Heart right ventricle (tissue), 16 donors: ENCODE measurements at regions not wholly inside any gene's neighbourhood (a gene's known extent, or its start where the extent isn't known, plus 50 kb on each side); places are given as distances from the start of the nearest gene placed in this dataset.

Source experiments
- ATAC-seq, 8 donors: fragments of 200-7000 bp; cut with Tn5 transposase; one replicate each; pipeline ENCODE4 v1.9.1; 2020; ENCODE audit warnings: mild to moderate bottlenecking in 8 of 8, moderate library complexity in 8 of 8, moderate number of reproducible peaks in 1 of 8
- DNase-seq, 2 donors: peaks; one replicate each; pipeline ENCODE4 v3.0.0-alpha.2; 2020
- H3K27ac ChIP-seq, 10 donors: fragments of 200-600 bp; sonication (generic) in 2 of 10; one replicate each; pipeline versions ENCODE4 v1.5.0 to v1.8.0; 2020 to 2022; ENCODE audit warnings: mild to moderate bottlenecking in 3 of 10
- H3K27me3 ChIP-seq, 7 donors: fragments of 200-600 bp; one replicate each; pipeline ENCODE4 v1.8.0; 2021 to 2022; ENCODE audit warnings: mild to moderate bottlenecking in 2 of 7
- H3K36me3 ChIP-seq, 9 donors: fragments of 200-600 bp; sonication (generic) in 1 of 9; one replicate each; pipeline versions ENCODE4 v1.5.0 to v1.8.0; 2020 to 2022; ENCODE audit warnings: mild to moderate bottlenecking in 2 of 9
- H3K4me1 ChIP-seq, 9 donors: fragments of 200-600 bp; sonication (generic) in 1 of 9; one replicate each; pipeline versions ENCODE4 v1.5.0 to v1.8.0; 2020 to 2022; ENCODE audit warnings: mild to moderate bottlenecking in 4 of 9
- H3K4me3 ChIP-seq, 10 donors: fragments of 200-600 bp; sonication (generic) in 2 of 10; one replicate each; pipeline versions ENCODE4 v1.5.0 to v1.8.0; 2020 to 2022; ENCODE audit warnings: mild to moderate bottlenecking in 7 of 10, moderate library complexity in 2 of 10
- H3K9me3 ChIP-seq, 11 donors: fragments of 200-600 bp in 10 of 11; sonication (generic) in 2 of 11; one replicate each; pipeline versions ENCODE4 v1.5.0 to v1.8.0; 2013 to 2022; ENCODE audit warnings: mild to moderate bottlenecking in 2 of 11, control low read depth in 1 of 11, moderate library complexity in 1 of 11
- WGBS, 2 donors: extraction: QIAGEN DNeasy Blood & Tissue Kit; methylation state at CpG; one replicate each; pipeline ENCODE4 v1.1.7; 2013; ENCODE audit warnings: inconsistent platforms in 1 of 2; 5-methylcytosine and 5-hydroxymethylcytosine counted together
- intact Hi-C, 10 donors: fragments of 100-400 bp; cut with DNase I; formaldehyde crosslinking; loops; one replicate each; pipeline versions ENCODE4 v1.11.1 to v1.14.2; 2022
- TF ChIP-seq, protein P1 (sequence below), 9 donors: fragments of 200-600 bp; sonication (generic) in 2 of 9; IDR thresholded peaks; one replicate each; pipeline versions ENCODE4 v1.5.0 to v1.8.0; 2021 to 2022; ENCODE audit warnings: antibody characterized with exemption in 9 of 9, mild to moderate bottlenecking in 5 of 9, moderate library complexity in 1 of 9
- donor health status: Arrhythmogenic right ventricular cardiomyopathy.
- donor health status: ischemic (EF 13 %, LVEDD 7.1; RV severe dilation, severe dysfunction).
- donor health status: healthy with polysubstance abuse.
- donor health status: DM: no; HTN: yes; CAD: no.
- donor health status: DM: no; HTN: no; CAD: no.
- donor health status: ischemic (EF 25% LVEDD 6.9; RV normal size, moderate dysfunction).
- donor health status: ischemic (EF 25% LVEDD 5.7; RV mildly dilated, moderate dysfunction).
- donor health status: healthy.
- donor health status: DM: yes; HTN: yes; CAD: no.
- donor health status: Ischemic cardiomyopathy.
- donor health status: ischemic (EF 35%, LVEDD 5.7; RV mildly dilated, moderate dysfunction).
- donor health status: nonischemic (EF 11% LVEDD 7.7; RV severe dilation, severe dysfunction).
- donor health status: DM: yes; HTN: yes; CAD: no.
- donor health status: PGD.
- donor health status: ischemic (EF 29% LVEDD 5.4; RV normal size, mild dysfunction).
- donor health status: nonischemic (EF 23%, LVEDD 6.1; RV moderate dilation, normal function).

DNA sequence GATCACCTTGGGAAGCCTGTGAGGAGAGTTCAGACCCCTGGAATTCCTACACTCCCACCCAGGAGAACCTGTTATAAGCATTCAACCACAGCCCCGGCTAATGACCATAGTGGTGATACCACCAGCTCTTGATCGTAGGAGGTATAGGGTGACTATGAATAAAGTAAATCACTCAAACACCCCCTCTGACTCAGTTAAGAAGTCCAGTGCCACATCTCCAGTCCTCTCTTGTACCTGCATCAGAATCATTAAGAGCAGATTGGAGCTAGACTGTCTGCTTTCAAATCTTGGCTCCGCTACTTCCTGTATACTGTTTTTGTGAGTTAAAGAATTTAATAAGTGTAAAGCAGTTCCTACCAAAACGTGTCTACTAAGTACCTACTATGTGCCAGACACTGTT lies 565.1 kb upstream of the DIPK2B start:
- WGBS, 2 donors: 81 to 92% methylated on average over 4 of the region's 4 CpGs
- intact Hi-C loops: no loop called here
- Histone ChIP-seq H3K27ac (peak overlapping the region in 1 of 10 donors; percentile 40), H3K27me3 (peaks cover 0 to 65% (median 0%) of the 10 kb centered on the region in 7 donors), H3K4me3 (no peak overlapping the region), H3K4me1 (peaks cover 0 to 42% (median 0%) of the 10 kb centered on the region in 9 donors), H3K36me3 (no peaks in the 10 kb centered on the region), H3K9me3 (no peaks in the 10 kb centered on the region)
- no peak for ATAC-seq
- no peak for DNase-seq
- TF ChIP-seq, protein P1, sequence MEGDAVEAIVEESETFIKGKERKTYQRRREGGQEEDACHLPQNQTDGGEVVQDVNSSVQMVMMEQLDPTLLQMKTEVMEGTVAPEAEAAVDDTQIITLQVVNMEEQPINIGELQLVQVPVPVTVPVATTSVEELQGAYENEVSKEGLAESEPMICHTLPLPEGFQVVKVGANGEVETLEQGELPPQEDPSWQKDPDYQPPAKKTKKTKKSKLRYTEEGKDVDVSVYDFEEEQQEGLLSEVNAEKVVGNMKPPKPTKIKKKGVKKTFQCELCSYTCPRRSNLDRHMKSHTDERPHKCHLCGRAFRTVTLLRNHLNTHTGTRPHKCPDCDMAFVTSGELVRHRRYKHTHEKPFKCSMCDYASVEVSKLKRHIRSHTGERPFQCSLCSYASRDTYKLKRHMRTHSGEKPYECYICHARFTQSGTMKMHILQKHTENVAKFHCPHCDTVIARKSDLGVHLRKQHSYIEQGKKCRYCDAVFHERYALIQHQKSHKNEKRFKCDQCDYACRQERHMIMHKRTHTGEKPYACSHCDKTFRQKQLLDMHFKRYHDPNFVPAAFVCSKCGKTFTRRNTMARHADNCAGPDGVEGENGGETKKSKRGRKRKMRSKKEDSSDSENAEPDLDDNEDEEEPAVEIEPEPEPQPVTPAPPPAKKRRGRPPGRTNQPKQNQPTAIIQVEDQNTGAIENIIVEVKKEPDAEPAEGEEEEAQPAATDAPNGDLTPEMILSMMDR (IDR thresholded peaks at IDR 0.05): no peak

DNA sequence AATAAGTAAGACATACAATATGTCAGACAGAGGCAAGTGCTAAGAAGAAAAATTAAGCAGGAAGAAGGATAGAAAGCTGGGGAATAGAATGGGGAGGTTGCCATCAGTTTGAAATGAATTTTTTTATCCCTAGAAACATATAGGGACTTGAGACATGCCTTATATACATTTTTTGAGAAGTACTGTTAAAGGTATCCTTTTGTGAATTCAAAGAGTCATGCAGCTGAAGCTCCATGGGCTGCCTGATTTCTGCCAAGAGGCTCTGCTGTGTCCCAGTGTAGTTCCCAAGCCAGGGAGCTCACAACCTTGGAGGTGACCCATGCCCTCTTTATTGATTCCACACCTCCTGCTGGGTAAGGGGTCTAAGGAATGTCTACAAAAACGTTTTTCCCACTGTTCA lies 564.6 kb upstream of the DIPK2B start:
- intact Hi-C loops: no loop called here
- TF ChIP-seq, protein P1 (IDR thresholded peaks at IDR 0.05): no peak
- Histone ChIP-seq H3K36me3 (no peaks in the 10 kb centered on the region), H3K4me1 (peaks cover 0 to 45% (median 0%) of the 10 kb centered on the region in 9 donors), H3K4me3 (no peak overlapping the region), H3K27ac (peak overlapping the region in 1 of 10 donors; percentile 40), H3K27me3 (peaks cover 0 to 68% (median 0%) of the 10 kb centered on the region in 7 donors), H3K9me3 (no peaks in the 10 kb centered on the region)
- 29 to 39% methylated on average over 1 of the region's 1 CpG for WGBS, 2 donors
- no peak for DNase-seq
- ATAC-seq: no peak

DNA sequence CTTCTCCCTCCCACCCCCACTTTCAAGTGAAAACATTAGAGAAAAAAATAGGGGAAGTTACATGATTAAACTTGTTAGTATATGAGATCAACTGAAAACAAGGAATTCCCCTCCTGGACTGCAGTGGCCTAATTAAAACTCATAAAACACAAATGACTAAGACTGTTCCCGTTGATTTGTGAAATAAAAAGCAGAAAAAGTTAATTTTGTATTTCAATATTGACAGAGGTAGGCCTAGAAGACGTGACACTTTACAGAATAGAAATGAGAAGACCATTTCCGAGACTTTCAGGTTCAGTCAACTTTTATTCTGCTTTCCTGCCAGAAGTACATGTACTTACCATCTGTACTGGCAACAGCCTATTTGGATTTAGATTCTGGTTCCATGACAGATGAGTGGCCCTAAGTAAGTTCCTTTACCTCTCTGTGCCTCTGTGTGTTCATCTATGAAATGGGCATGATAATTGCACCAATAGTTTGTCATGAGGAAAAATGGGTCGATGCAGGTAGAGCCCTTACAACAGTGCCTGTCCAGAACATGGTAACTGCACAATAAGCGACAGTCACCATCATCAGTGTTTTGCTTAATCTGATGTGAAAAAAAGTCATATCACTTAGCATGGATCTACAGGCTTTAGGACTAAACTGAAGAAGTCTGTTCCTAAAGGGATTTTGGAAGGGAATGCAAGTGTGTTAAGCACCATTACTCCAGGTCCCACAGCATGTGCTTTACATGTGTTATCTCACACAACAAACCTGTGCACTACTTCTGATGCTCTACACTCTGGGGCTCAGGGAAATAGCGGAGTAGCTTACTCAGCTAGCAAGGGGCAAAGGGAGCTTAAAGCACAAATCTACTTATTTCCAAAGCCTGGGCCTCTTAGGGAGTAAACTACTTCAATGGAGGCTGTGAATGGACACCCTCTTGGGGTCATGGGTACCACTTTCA lies 562.3 kb upstream of the DIPK2B start:
- intact Hi-C loops: no loop called here
- TF ChIP-seq, protein P1 (IDR thresholded peaks at IDR 0.05): no peak
- peak overlapping the region in 1 of 10 donors; percentile 17 for H3K27ac ChIP-seq
- ATAC-seq: no peak
- peaks cover 0 to 56% (median 0%) of the 10 kb centered on the region in 7 donors for H3K27me3 ChIP-seq
- 82 to 92% methylated on average over 6 of the region's 6 CpGs for WGBS, 2 donors
- H3K4me3 ChIP-seq: no peak overlapping the region
- no peak for DNase-seq
- no peaks in the 10 kb centered on the region for H3K9me3 ChIP-seq
- no peaks in the 10 kb centered on the region for H3K36me3 ChIP-seq
- H3K4me1 ChIP-seq: peaks cover 0 to 68% (median 0%) of the 10 kb centered on the region in 9 donors

DNA sequence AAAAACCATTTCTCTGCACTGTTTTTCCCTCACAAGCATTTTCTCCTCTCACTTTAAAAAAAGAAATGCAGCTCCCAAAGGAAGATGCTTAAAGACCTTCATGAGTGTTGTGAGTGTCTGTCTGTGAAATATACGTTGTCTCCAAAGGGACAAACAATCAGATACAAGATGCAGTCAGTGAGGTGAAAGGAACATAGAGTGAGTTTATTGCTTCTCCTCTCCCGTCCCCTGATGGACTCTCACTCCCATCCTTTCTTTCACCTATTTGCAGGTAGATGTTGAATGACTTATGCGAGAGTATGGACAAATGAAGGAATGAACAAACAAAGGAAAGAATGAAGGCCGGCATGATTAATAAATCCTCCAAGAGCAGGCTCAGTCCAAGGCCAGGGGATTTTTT lies 561.2 kb upstream of the DIPK2B start:
- ATAC-seq (no peak), DNase-seq (no peak)
- TF ChIP-seq, protein P1 (IDR thresholded peaks at IDR 0.05): no peak
- H3K27me3 ChIP-seq: peaks cover 0 to 46% (median 0%) of the 10 kb centered on the region in 7 donors
- 82% methylated on average over 4 of the region's 4 CpGs for WGBS, 2 donors
- peaks cover 0 to 78% (median 0%) of the 10 kb centered on the region in 9 donors for H3K4me1 ChIP-seq
- intact Hi-C loops: no loop called here
- H3K4me3 ChIP-seq: no peak overlapping the region
- H3K9me3 ChIP-seq: no peaks in the 10 kb centered on the region
- no peaks in the 10 kb centered on the region for H3K36me3 ChIP-seq
- no peak overlapping the region for H3K27ac ChIP-seq
